Endodermal cell (in vitro differentiated cells): ENCODE measurements at regions not wholly inside any gene's neighbourhood (a gene's known extent, or its start where the extent isn't known, plus 50 kb on each side); places are given as distances from the start of the nearest gene placed in this dataset.
"Not testable (repeated sequence)": the region's sequence is repeated elsewhere in the genome, so short reads cannot be mapped to it uniquely, and the experiment has no call there.

Experiments used
- DNase-seq: peaks from one replicate; pipeline ENCODE4 v3.0.0-alpha.2; 2017
- H3K27ac ChIP-seq: 2 replicates; pipeline ENCODE4 v1.5.1; 2013; ENCODE audit warnings: mild to moderate bottlenecking, low read depth, low read length, moderate library complexity
- H3K27me3 ChIP-seq: 2 replicates; pipeline ENCODE4 v1.6.1; 2013; ENCODE audit warnings: mild to moderate bottlenecking, low read length, moderate library complexity; ENCODE audit not compliant: insufficient read depth, control insufficient read depth, poor library complexity, severe bottlenecking
- H3K36me3 ChIP-seq: 2 replicates; pipeline ENCODE4 v1.7.0; 2013; ENCODE audit warnings: mild to moderate bottlenecking, low read length, moderate library complexity; ENCODE audit not compliant: control insufficient read depth, insufficient read depth
- H3K4me1 ChIP-seq: one replicate; pipeline ENCODE4 v1.7.0; 2013; ENCODE audit warnings: low read length; ENCODE audit not compliant: control insufficient read depth, insufficient read depth
- H3K4me3 ChIP-seq: 2 replicates; pipeline ENCODE4 v1.5.1; 2013; ENCODE audit warnings: mild to moderate bottlenecking, low read length, moderate library complexity
- H3K9ac ChIP-seq: 2 replicates; pipeline ENCODE4 v1.6.1; 2013; ENCODE audit warnings: mild to moderate bottlenecking, low read length, moderate library complexity; ENCODE audit not compliant: poor library complexity, severe bottlenecking; ENCODE audit errors: extremely low read depth
- H3K9me3 ChIP-seq: 2 replicates; pipeline ENCODE4 v1.6.1; 2013; ENCODE audit warnings: mild to moderate bottlenecking, low read length, moderate library complexity; ENCODE audit not compliant: control insufficient read depth
- H3K27ac Mint-ChIP-seq: 2 replicates; pipeline ENCODE4 v1.8.0; 2020; ENCODE audit warnings: mixed read lengths
- H3K27me3 Mint-ChIP-seq: 2 replicates; pipeline ENCODE4 v1.8.0; 2021; ENCODE audit warnings: mild to moderate bottlenecking, mixed read lengths; ENCODE audit not compliant: insufficient read depth
- H3K36me3 Mint-ChIP-seq: 2 replicates; pipeline ENCODE4 v1.8.0; 2020; ENCODE audit warnings: low read depth, mixed read lengths
- H3K4me1 Mint-ChIP-seq: 2 replicates; pipeline ENCODE4 v1.8.0; 2020; ENCODE audit warnings: mixed read lengths
- H3K4me3 Mint-ChIP-seq: 2 replicates; pipeline ENCODE4 v1.8.0; 2020; ENCODE audit warnings: mild to moderate bottlenecking, moderate library complexity, mixed read lengths
- H3K9me3 Mint-ChIP-seq: 2 replicates; pipeline ENCODE4 v1.8.0; 2020; ENCODE audit warnings: mild to moderate bottlenecking, mixed read lengths
- WGBS, 2 experiments: methylation state at CpG; one replicate each; pipeline versions ENCODE4 v1.1.5 to v1.1.7; 2013; ENCODE audit warnings: missing lambda C conversion rate in 2 of 2, mixed read lengths in 1 of 2; ENCODE audit not compliant: insufficient coverage in 1 of 2, insufficient read length in 1 of 2; 5-methylcytosine and 5-hydroxymethylcytosine counted together

DNA sequence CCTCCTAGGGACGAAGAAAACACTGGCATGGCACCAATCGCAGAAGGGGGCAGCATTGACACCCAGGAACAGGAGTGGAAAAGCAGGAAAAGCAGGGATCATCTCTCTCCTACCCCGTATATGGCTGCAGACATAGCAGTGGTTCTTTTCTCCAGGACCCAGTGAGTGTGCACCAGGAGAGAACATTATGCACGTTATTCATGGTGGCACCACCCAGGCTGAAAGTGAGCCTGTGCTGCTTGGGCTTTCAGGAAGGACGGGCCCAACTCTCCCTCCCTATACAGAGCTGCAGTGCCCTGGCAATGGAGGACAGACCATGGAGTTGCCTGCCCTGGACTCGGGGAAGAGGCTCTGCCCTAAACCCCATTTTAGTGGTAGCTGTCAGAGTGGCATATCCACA, 69.0 kb upstream of the FCGR1A start:
- WGBS, 2 experiments, result 43% methylated on average over 1 of the region's 6 CpGs; no CpG with 5 or more reads in 1 of the 2 experiments

DNA sequence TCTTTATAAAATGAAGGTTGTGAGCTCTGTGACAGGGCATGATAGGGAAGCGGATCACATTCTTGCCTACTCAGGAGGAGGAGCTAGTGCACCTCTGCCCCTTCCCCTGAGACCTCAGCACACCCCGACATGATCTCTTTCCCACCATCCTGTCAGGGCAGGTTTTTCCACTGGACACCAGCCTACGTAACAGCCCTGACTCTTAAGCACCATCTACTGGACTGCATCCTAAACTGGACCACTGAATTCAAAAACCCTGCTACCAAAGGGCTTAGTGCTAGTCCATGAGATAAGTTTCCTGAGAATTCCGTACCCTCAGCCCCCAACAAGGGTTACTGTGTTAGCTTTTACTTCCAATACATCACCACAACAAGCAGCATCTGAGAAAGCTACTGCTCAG, 68.5 kb upstream of the FCGR1A start:
- not testable (repeated sequence) for H3K9me3 Mint-ChIP-seq, H3K4me1 ChIP-seq, H3K4me1 Mint-ChIP-seq, H3K27me3 ChIP-seq, H3K27me3 Mint-ChIP-seq, H3K9me3 ChIP-seq, H3K27ac Mint-ChIP-seq, H3K4me3 ChIP-seq, H3K4me3 Mint-ChIP-seq, H3K9ac ChIP-seq, H3K36me3 Mint-ChIP-seq, H3K27ac ChIP-seq, H3K36me3 ChIP-seq, DNase-seq
- WGBS, 2 experiments, result no CpG with 5 or more reads among the region's 4 CpGs

More for the DNA sequence above, 69.0 kb upstream of the FCGR1A start:
- not testable (repeated sequence) for H3K27ac ChIP-seq, H3K36me3 Mint-ChIP-seq, H3K4me3 ChIP-seq, H3K4me1 ChIP-seq, H3K4me1 Mint-ChIP-seq, H3K9ac ChIP-seq, H3K9me3 ChIP-seq, H3K27me3 ChIP-seq, H3K36me3 ChIP-seq, H3K9me3 Mint-ChIP-seq, H3K27ac Mint-ChIP-seq, DNase-seq, H3K27me3 Mint-ChIP-seq
- H3K4me3 Mint-ChIP-seq, result peak overlapping the region; percentile 61

DNA sequence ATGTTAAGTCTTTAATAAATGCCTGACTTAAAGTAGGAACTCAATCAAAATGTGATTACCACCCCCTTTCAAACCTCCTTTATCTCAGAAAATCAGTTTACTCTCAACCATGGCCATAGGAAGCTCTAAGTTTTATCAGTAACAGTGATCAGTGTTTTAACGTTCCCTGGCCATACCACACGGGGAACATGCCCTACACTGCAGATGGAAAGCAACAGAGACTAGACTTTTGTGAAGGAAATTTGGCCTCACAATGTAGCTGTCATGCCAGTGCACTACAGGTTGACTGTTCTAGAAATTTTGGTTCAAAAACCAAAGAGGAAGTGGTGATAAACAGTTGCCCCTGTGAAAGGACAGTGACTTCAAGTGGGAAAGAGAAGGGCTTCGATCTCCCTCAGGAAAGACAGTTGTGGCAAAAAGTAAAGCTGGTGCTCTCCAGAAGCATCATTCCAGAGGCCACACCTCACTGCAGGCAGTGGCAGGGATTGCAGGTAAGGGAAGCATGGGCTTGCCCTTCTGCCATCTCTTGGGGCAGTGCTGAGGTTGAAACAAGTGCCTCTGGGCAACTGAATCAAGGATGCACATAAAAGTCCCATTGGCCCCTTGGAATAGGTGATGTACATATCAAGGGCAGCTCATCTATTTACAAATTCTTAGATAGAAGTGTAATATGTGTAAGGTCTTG, 57.7 kb upstream of the FCGR1A start:
- not testable (repeated sequence) for H3K4me3 Mint-ChIP-seq, H3K27me3 ChIP-seq, H3K9me3 Mint-ChIP-seq, H3K27ac Mint-ChIP-seq, H3K4me3 ChIP-seq, H3K4me1 Mint-ChIP-seq, H3K4me1 ChIP-seq, DNase-seq, H3K36me3 Mint-ChIP-seq, H3K9me3 ChIP-seq, H3K27ac ChIP-seq, H3K36me3 ChIP-seq, H3K9ac ChIP-seq, H3K27me3 Mint-ChIP-seq
- WGBS, 2 experiments, result no CpG with 5 or more reads among the region's 3 CpGs

DNA sequence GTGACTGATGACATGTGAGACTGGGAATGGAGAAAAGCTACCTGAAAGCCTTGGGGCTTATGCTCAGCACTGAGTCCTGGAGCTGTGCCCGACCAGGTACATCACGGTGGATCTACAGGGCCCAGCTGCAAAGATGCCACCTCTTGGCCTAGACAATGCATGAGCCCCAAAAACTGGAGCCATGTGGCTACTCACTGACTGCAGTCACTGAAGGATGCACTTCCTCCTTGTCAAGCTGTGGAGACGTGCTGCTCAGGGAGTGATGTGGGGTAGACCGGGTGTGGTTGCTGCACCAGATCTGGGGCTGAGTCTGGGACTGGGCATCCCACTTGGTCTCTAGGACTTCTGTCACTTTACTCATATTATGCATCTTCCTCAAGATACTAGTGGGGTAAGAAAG, 55.8 kb upstream of the FCGR1A start:
- H3K4me3 ChIP-seq, H3K27me3 Mint-ChIP-seq, H3K4me1 Mint-ChIP-seq, H3K4me1 ChIP-seq, H3K9me3 Mint-ChIP-seq, H3K9me3 ChIP-seq, H3K27me3 ChIP-seq, H3K36me3 ChIP-seq, DNase-seq, H3K27ac Mint-ChIP-seq, H3K27ac ChIP-seq, H3K9ac ChIP-seq, H3K4me3 Mint-ChIP-seq, H3K36me3 Mint-ChIP-seq: not testable (repeated sequence)
- 89% methylated on average over 4 of the region's 4 CpGs; no CpG with 5 or more reads in 1 of the 2 experiments for WGBS, 2 experiments

DNA sequence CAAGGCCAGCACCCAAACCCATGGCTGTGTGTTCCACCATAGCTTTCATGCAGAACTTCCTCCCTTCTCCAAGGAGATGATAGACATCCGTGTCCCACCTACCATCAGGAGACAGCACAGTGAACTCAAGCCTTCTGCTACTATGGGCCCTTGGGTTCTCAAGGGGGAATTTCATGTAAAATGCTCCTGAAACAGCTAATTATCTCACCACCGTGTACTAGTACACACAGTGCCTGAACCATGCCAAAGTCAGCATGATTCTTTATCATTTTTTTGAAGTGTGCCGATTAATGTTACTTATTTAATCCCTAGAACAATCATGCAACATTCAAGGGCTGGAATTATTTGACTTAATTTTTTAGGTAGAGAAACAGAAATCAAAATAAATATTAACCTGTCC, 53.9 kb upstream of the FCGR1A start:
- not testable (repeated sequence) for H3K36me3 ChIP-seq, H3K36me3 Mint-ChIP-seq, H3K27ac ChIP-seq, H3K27ac Mint-ChIP-seq, H3K4me1 ChIP-seq, H3K9me3 Mint-ChIP-seq, H3K9ac ChIP-seq, H3K4me3 ChIP-seq, DNase-seq, H3K27me3 Mint-ChIP-seq, H3K9me3 ChIP-seq, H3K4me1 Mint-ChIP-seq, H3K27me3 ChIP-seq, H3K4me3 Mint-ChIP-seq
- no CpG with 5 or more reads among the region's 3 CpGs for WGBS, 2 experiments
